Liver (tissue), 8 donors: ENCODE measurements at regions not wholly inside any gene's neighbourhood (a gene's known extent, or its start where the extent isn't known, plus 50 kb on each side); places are given as distances from the start of the nearest gene placed in this dataset.

Source experiments
- DNase-seq: peaks from one replicate; pipeline ENCODE4 v3.0.0-alpha.2; 2017; ENCODE audit warnings: low spot score
- H3K27ac ChIP-seq, 2 donors: one replicate each; pipeline ENCODE4 v1.7.0; 2013; ENCODE audit warnings: inconsistent platforms in 2 of 2, low read length in 2 of 2, control low read depth in 1 of 2, low read depth in 1 of 2, mild to moderate bottlenecking in 1 of 2
- H3K27me3 ChIP-seq, 4 donors: one replicate each; pipeline versions ENCODE4 v1.6.1 to v1.7.0; 2013; ENCODE audit warnings: low read length in 3 of 4, inconsistent platforms in 1 of 4, mild to moderate bottlenecking in 1 of 4, moderate library complexity in 1 of 4; ENCODE audit not compliant: control insufficient read depth in 4 of 4, insufficient read depth in 4 of 4
- H3K36me3 ChIP-seq, 4 donors: one replicate each; pipeline versions ENCODE4 v1.6.1 to v1.7.0; 2013; ENCODE audit warnings: low read length in 3 of 4, mild to moderate bottlenecking in 3 of 4, low read depth in 1 of 4, moderate library complexity in 1 of 4; ENCODE audit not compliant: control insufficient read depth in 4 of 4, insufficient read depth in 3 of 4
- H3K4me1 ChIP-seq, 4 donors: one replicate each; pipeline versions ENCODE4 v1.6.1 to v1.7.0; 2013; ENCODE audit warnings: low read length in 3 of 4, mild to moderate bottlenecking in 3 of 4, moderate library complexity in 1 of 4; ENCODE audit not compliant: control insufficient read depth in 4 of 4, insufficient read depth in 4 of 4
- H3K4me3 ChIP-seq, 3 donors: one replicate each; pipeline versions ENCODE4 v1.6.1 to v1.7.0; 2013; ENCODE audit warnings: low read length in 3 of 3, control low read depth in 1 of 3, low read depth in 1 of 3, mild to moderate bottlenecking in 1 of 3
- H3K9ac ChIP-seq, 2 donors: one replicate each; pipeline ENCODE4 v1.7.0; 2013; ENCODE audit warnings: low read length in 2 of 2, mild to moderate bottlenecking in 2 of 2, moderate library complexity in 2 of 2, control low read depth in 1 of 2, low read depth in 1 of 2
- H3K9me3 ChIP-seq, 4 donors: one replicate each; pipeline versions ENCODE4 v1.6.1 to v1.7.0; 2013; ENCODE audit warnings: low read length in 3 of 4; ENCODE audit not compliant: control insufficient read depth in 4 of 4
- CTCF ChIP-seq: fragments of 150-350 bp; IDR thresholded peaks from 2 replicates; pipeline ENCODE4 v1.5.1; 2017; ENCODE audit warnings: improper control_type of control experiment, low read depth, low read length; ENCODE audit not compliant: missing input control
- EGR1 ChIP-seq, 2 donors: IDR thresholded peaks; 2 replicates each; pipeline ENCODE4 v1.6.1; 2016 to 2018; ENCODE audit warnings: antibody characterized with exemption in 2 of 2, low read depth in 2 of 2
- FOXA2 ChIP-seq: IDR thresholded peaks from 2 replicates; pipeline ENCODE4 v1.6.1; 2016; ENCODE audit warnings: antibody characterized with exemption
- GABPA ChIP-seq, 2 donors: IDR thresholded peaks in 1 of 2; conservative IDR thresholded peaks in 1 of 2; 2 replicates each; pipeline ENCODE4 v1.6.1; 2016; ENCODE audit warnings: antibody characterized with exemption in 2 of 2, mild to moderate bottlenecking in 1 of 2, moderate library complexity in 1 of 2
- HNF4A ChIP-seq, 2 donors: conservative IDR thresholded peaks; 2 replicates each; pipeline ENCODE4 v1.6.1; 2016; ENCODE audit warnings: antibody characterized with exemption in 2 of 2, mild to moderate bottlenecking in 2 of 2
- HNF4G ChIP-seq: IDR thresholded peaks from 2 replicates; pipeline ENCODE4 v1.6.1; 2016; ENCODE audit warnings: antibody characterized with exemption
- JUND ChIP-seq, 2 donors: IDR thresholded peaks; 2 replicates each; pipeline ENCODE4 v1.6.1; 2016; ENCODE audit warnings: antibody characterized with exemption in 2 of 2
- MAX ChIP-seq: IDR thresholded peaks from 2 replicates; pipeline ENCODE4 v1.6.1; 2016; ENCODE audit warnings: antibody characterized with exemption
- NR2F2 ChIP-seq: IDR thresholded peaks from 2 replicates; pipeline ENCODE4 v1.6.1; 2016; ENCODE audit warnings: antibody characterized with exemption
- RAD21 ChIP-seq, 2 donors: IDR thresholded peaks; 2 replicates each; pipeline ENCODE4 v1.6.1; 2016; ENCODE audit warnings: antibody characterized with exemption in 2 of 2, mild to moderate bottlenecking in 2 of 2
- REST ChIP-seq: IDR thresholded peaks from 2 replicates; pipeline ENCODE4 v1.6.1; 2016; ENCODE audit warnings: antibody characterized with exemption, mild to moderate bottlenecking
- SP1 ChIP-seq: IDR thresholded peaks from 2 replicates; pipeline ENCODE4 v1.6.1; 2018; ENCODE audit warnings: antibody characterized with exemption, mild to moderate bottlenecking
- TAF1 ChIP-seq: conservative IDR thresholded peaks from 2 replicates; pipeline ENCODE4 v1.6.1; 2016; ENCODE audit warnings: antibody characterized with exemption, mild to moderate bottlenecking
- YY1 ChIP-seq: IDR thresholded peaks from 2 replicates; pipeline ENCODE4 v1.6.1; 2016; ENCODE audit warnings: antibody characterized with exemption, mild to moderate bottlenecking
- ZBTB33 ChIP-seq: IDR thresholded peaks from 2 replicates; pipeline ENCODE4 v1.6.1; 2016; ENCODE audit warnings: antibody characterized with exemption
- WGBS: extraction: QIAGEN DNeasy Blood & Tissue Kit; methylation state at CpG from one replicate; pipeline ENCODE4 v1.1.7; 2013; 5-methylcytosine and 5-hydroxymethylcytosine counted together
- donor health status: healthy.
- donor health status: healthy.
- donor health status: healthy.
- donor health status: healthy.
- donor health status: healthy.

GRCh38 chr1:147847831-147848230 is 54.8 kb upstream of the GJA8 start:
- H3K4me1 ChIP-seq = no peaks in the 10 kb centered on the region
- H3K27me3 ChIP-seq = no peaks in the 10 kb centered on the region
- H3K4me3 ChIP-seq = no peak overlapping the region
- 79% methylated on average over 1 of the region's 1 CpG for WGBS
- no peak overlapping the region for H3K27ac ChIP-seq
- DNase-seq = no peak
- H3K9ac ChIP-seq = no peak overlapping the region
- H3K36me3 ChIP-seq = no peaks in the 10 kb centered on the region
- no peak for TF ChIP-seq MAX
- TF ChIP-seq ZBTB33 = no peak
- no peak for TF ChIP-seq EGR1 (IDR thresholded peaks at IDR 0.05; ENCODE audit: low read depth in 2 of 2)
- no peak for TF ChIP-seq JUND (IDR thresholded peaks at IDR 0.05)
- TF ChIP-seq RAD21 (IDR thresholded peaks at IDR 0.05) = no peak
- TF ChIP-seq REST = no peak
- TF ChIP-seq FOXA2 = no peak
- TF ChIP-seq HNF4G = no peak
- no peak for TF ChIP-seq CTCF
- TF ChIP-seq GABPA (IDR thresholded peaks at IDR 0.05 in 1 of 2, conservative IDR thresholded peaks at IDR 0.05 in 1 of 2) = no peak
- no peak for TF ChIP-seq YY1
- TF ChIP-seq HNF4A (conservative IDR thresholded peaks at IDR 0.05) = no peak
- no peak for TF ChIP-seq SP1
- no peak for TF ChIP-seq TAF1
- TF ChIP-seq NR2F2 = no peak
- no peaks in the 10 kb centered on the region for H3K9me3 ChIP-seq

GRCh38 chr1:147849098-147849895 is 53.3 kb upstream of the GJA8 start:
- H3K9ac ChIP-seq = no peak overlapping the region
- no peaks in the 10 kb centered on the region for H3K4me1 ChIP-seq
- no peaks in the 10 kb centered on the region for H3K9me3 ChIP-seq
- no peak overlapping the region for H3K27ac ChIP-seq
- no peak for DNase-seq
- H3K27me3 ChIP-seq = no peaks in the 10 kb centered on the region
- 79% methylated on average over 4 of the region's 4 CpGs for WGBS
- no peak overlapping the region for H3K4me3 ChIP-seq
- TF ChIP-seq YY1 = no peak
- no peaks in the 10 kb centered on the region for H3K36me3 ChIP-seq
